Non-pigmented ciliary epithelial cell (primary cell): ENCODE measurements at regions not wholly inside any gene's neighbourhood (a gene's known extent, or its start where the extent isn't known, plus 50 kb on each side); places are given as distances from the start of the nearest gene placed in this dataset.
A peak's percentile ranks its signal among the peaks of the same experiment; 100 is the strongest.
"Not testable (repeated sequence)": the region's sequence is repeated elsewhere in the genome, so short reads cannot be mapped to it uniquely, and the experiment has no call there.

Source experiments
- DNase-seq: peaks from one replicate; pipeline ENCODE4 v3.0.0-alpha.2; 2010; ENCODE audit warnings: low read depth

DNA sequence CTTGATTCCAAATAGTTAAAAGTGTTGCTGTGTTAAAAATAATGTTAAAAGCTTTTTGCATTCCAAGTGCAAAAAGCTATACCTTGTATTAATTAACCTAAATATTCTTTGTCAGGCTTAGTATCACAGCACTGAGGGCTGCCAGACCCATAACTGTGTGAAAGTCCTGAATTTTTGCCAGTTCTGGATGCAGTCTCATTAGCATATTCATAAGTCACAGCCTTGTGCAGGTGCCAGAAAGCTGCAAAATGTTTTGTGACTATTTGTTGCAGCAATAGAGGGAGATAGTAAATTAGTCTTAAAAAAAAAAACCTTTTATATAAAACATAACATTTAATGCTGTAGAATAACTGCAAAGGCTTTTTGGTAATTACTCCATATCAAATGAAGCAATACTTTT lies 56.6 kb downstream of the SLITRK1 start:
- DNase-seq, result no peak

DNA sequence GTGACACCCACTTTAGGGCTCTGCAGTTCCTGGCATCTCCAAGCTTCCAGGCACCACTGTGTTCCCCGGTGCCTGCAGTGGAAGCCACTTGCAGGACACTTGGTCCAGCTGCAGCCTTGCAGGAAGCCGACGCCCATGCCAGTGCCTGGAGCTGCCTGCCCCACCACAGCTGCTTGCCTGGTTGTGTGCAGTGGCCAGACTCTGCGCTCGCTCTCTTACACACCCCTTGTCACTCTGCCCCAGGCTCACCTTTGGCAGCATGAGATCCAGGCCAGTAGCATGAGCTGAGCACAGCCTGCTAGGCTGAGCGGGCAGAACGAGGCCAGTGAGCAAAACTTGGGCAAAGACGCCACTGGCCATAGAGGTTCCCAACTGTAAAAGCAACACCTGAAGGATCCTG lies 57.7 kb downstream of the SLITRK1 start:
- no peak for DNase-seq

- DNase-seq, result no peak
These were observed 58.2 kb downstream of the SLITRK1 start for GRCh38 chr13:83824120-83824519.

- peak; percentile 26 for DNase-seq
These were observed 62.7 kb downstream of the SLITRK1 start for GRCh38 chr13:83819611-83820010.

DNA sequence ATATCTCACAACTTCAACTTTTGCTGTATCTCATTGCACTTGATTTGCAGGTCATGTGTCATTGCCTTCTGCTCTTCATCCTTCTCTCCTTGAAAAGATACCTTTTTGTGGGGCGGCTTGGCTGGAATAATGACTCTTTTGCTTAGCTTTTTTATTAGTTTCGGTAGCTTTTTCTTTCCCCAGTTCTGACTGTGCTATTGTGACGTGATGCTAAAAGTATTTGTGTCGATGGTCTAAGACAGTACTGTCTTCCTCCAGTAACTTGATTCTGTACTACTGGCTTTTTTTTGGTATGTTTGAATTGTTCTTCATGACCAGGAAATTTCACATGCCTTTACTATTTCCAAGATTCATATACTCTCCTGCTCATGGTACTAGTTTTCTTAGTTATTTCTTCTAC lies 63.1 kb downstream of the SLITRK1 start:
- peak; percentile 22 for DNase-seq

- DNase-seq, result no peak
These were observed 66.2 kb downstream of the SLITRK1 start for GRCh38 chr13:83816081-83816480.

- no peak for DNase-seq
These were observed 66.7 kb downstream of the SLITRK1 start for GRCh38 chr13:83815598-83815997.

DNA sequence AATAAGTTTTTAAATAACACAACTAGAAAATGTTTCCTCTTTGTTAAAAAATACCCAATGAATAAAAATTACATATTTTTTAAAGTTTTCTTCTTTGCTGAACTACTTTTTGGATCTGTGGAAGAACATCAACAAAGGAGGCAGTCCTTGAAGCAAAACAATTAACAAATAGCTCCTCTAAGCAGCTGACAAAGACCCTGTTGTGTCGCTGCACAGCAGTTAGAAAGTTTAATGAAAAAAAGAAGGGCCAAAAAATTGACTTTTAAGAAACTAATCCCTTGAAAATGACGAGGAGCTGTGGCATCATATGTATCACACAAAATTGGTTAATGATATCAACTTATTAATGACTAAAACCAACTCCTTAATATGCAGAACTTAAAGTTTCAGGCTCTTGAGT lies 72.1 kb downstream of the SLITRK1 start:
- DNase-seq, result no peak

GRCh38 chr13:83804356-83804962 lies 77.8 kb downstream of the SLITRK1 start:
- DNase-seq, result no peak

DNA sequence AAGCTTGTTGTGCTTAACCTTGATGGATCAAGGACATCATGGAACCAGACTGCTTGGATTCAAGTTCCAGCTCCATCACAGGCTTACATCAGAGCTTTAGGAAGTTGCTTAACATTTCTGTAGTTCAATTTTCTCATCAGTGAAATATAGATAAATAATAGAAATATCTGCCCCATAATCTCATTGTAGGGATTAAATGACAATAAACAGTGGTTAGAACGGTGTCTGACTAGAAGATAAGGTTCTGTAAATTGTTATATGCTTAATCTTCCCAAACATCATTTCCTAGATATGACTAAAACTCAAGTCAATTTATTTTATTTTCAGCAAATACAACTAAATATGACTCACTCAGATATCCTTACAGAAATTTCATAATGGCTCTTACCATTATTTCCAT lies 83.5 kb downstream of the SLITRK1 start:
- DNase-seq, result no peak

- no peak for DNase-seq
These were observed 85.9 kb downstream of the SLITRK1 start for GRCh38 chr13:83796364-83796763.

DNA sequence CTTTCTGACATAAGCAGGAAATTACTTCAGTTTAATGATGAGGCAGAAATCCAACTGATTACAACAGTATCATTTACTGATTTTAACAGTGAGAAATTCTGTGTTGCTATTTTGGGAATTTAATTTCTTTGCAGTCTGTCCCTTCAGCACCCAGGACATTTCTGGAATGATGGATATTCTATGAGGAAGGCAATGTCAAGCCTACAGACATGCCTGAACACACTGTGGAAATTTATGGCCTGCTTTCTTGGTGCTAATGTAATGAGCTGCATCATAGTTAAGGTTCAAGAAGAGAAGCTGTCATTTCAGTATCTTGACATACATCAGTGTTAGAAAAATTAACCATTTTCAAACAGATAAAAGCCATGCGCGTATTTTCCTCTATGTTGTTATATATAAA lies 87.7 kb downstream of the SLITRK1 start:
- no peak for DNase-seq

- no peak for DNase-seq
These were observed 102.0 kb downstream of the SLITRK1 start for GRCh38 chr13:83780227-83780626.

GRCh38 chr13:83773961-83774360 lies 108.3 kb downstream of the SLITRK1 start:
- DNase-seq, result no peak

DNA sequence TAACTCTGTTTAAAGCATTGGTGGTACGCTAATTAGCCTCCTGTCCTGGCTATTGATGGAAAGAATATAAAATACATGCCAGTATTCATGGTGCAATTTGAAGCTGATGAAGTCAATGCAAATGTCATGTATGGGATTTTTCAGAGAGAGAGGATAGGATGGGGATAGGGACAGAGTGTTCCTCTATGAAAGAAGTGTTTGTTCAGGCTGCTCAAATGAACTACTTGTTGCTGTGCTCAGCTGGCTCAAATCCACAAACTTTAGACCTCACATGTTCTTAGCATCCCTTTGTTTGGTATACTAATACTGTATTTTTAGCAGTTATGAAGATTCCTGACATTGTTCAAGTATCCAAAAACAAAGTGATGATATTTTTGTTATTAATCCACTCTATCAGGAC lies 116.5 kb downstream of the SLITRK1 start:
- no peak for DNase-seq

DNA sequence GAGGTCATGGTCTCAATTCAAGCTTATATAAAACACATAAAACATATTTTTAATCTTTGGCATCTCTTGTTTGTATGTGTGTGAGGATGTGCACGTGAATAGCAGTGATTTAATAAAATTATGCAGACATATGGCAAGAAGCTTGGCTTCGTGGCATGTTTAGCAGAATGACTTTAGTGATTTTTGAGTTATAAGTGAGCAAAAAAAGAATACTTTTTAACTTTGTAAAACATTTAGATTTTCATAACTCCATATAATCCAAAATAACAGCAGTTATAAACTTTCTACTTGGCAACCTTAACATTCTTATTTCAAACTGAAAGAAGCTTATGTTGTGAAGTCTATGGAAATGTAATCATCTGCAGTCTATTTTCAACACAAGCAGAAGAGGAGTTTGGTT lies 120.6 kb downstream of the SLITRK1 start:
- no peak for DNase-seq

- DNase-seq, result not testable (repeated sequence)
These were observed 127.1 kb downstream of the SLITRK1 start for GRCh38 chr13:83755210-83755609.

- peak; percentile 13 for DNase-seq
These were observed 128.2 kb downstream of the SLITRK1 start for GRCh38 chr13:83753912-83754624.

- DNase-seq, result peak; percentile 60
These were observed 130.1 kb downstream of the SLITRK1 start for GRCh38 chr13:83752141-83752540.

GRCh38 chr13:83740622-83741021 lies 141.7 kb downstream of the SLITRK1 start:
- DNase-seq, result no peak

GRCh38 chr13:83738407-83738806 lies 143.9 kb downstream of the SLITRK1 start:
- no peak for DNase-seq

- no peak for DNase-seq
These were observed 149.0 kb downstream of the SLITRK1 start for GRCh38 chr13:83733293-83733692.

- DNase-seq, result no peak
These were observed 149.5 kb downstream of the SLITRK1 start for GRCh38 chr13:83732755-83733154.

DNA sequence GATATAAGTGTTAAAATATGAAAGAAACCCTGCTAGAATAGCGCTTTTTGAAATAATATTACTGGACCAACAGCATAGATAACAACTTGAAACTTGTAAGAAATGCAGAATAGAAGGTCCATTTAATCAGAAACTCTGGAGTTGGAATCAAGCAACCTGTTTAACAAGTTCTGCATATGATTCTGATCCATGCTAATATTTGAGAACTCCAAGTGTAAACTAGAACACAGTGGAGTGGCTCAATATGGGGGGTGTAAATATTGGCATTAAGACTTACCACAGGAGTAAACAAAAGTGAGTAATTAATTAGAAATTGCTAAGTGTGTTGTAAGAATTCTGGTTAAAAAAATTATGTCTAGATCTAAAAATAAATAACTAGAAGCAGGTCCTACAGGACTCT lies 151.2 kb downstream of the SLITRK1 start:
- no peak for DNase-seq
